Ishikawa (cell line): ENCODE measurements at regions not wholly inside any gene's neighbourhood (a gene's known extent, or its start where the extent isn't known, plus 50 kb on each side); places are given as distances from the start of the nearest gene placed in this dataset.

Experiments used
- CEBPB ChIP-seq: IDR thresholded peaks from 2 replicates; pipeline ENCODE4 v1.6.1; 2012
- CREB1 ChIP-seq: IDR thresholded peaks from 2 replicates; pipeline ENCODE4 v1.6.1; 2012; ENCODE audit warnings: low read depth
- EGR1 ChIP-seq: IDR thresholded peaks from 2 replicates; pipeline ENCODE4 v1.6.1; 2012
- EP300 ChIP-seq: IDR thresholded peaks from 2 replicates; pipeline ENCODE4 v1.6.1; 2012; ENCODE audit warnings: borderline replicate concordance
- FOXM1 ChIP-seq: IDR thresholded peaks from 2 replicates; pipeline ENCODE4 v1.6.1; 2012; ENCODE audit warnings: low read depth, borderline replicate concordance
- MAX ChIP-seq: IDR thresholded peaks from 2 replicates; pipeline ENCODE4 v1.6.1; 2012
- NFIC ChIP-seq: IDR thresholded peaks from 2 replicates; pipeline ENCODE4 v1.6.1; 2012
- RAD21 ChIP-seq: IDR thresholded peaks from 2 replicates; pipeline ENCODE4 v1.6.1; 2012; ENCODE audit warnings: low read depth
- TAF1 ChIP-seq: IDR thresholded peaks from 2 replicates; pipeline ENCODE4 v1.6.1; 2012; ENCODE audit warnings: low read depth, mild to moderate bottlenecking
- TCF12 ChIP-seq: IDR thresholded peaks from 2 replicates; pipeline ENCODE4 v1.6.1; 2012; ENCODE audit warnings: low read depth
- TEAD4 ChIP-seq: IDR thresholded peaks from 2 replicates; pipeline ENCODE4 v1.6.1; 2012
- USF1 ChIP-seq: IDR thresholded peaks from 2 replicates; pipeline ENCODE4 v1.6.1; 2012
- YY1 ChIP-seq: IDR thresholded peaks from 2 replicates; pipeline ENCODE4 v1.6.1; 2012; ENCODE audit warnings: low read depth
- ZBTB7A ChIP-seq: IDR thresholded peaks from 2 replicates; pipeline ENCODE4 v1.6.1; 2012; ENCODE audit warnings: low read depth
- TF ChIP-seq, protein P1 (sequence below): IDR thresholded peaks from 2 replicates; pipeline ENCODE4 v1.6.1; 2012; ENCODE audit warnings: low read depth, mild to moderate bottlenecking

DNA sequence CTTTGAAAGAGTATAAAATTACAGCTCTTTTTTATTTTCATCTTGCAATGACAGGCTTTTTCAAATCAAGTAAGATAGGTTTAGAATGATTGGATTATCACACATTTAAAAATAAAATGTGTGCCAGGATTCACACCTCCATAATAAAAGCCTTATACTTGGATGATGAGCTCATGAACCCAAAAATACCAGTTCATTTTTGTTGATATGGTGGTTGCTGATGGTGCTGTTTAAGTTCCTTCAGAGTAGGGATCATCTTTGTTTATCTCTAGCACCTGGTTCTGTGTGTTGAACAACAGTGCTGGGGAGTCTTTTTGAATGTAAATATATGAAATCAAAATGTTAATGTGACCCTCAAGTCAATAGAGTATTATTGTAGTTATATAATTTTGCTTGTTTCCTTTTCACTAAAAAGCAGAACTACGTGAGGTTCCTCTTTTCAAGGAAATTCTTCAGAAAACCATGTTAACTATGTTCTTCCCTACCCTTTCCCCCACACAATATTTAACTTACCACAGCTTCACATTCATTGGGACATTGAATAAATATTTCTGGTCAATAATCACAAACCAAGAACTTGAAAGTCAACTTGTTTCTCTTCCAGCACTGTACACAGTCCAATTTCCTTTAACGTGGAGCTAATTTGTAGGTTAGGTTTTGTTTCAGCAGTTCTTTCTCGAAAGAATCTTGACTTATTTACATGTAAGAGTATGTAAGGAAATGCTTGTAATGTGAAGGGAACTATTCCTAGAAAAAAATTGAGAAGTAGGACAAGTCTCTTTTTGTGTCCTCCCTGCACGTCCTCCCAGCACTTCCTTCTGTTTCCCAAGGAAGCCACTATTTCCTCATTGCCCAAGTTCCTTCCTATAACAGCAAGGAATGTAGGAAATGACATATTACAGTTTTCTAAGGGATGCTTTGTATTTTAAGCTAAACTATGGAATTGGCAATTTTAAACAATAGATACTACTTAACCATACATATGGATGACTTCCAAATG lies 945.9 kb upstream of the CITED2 start:
- TF ChIP-seq FOXM1: no peak

DNA sequence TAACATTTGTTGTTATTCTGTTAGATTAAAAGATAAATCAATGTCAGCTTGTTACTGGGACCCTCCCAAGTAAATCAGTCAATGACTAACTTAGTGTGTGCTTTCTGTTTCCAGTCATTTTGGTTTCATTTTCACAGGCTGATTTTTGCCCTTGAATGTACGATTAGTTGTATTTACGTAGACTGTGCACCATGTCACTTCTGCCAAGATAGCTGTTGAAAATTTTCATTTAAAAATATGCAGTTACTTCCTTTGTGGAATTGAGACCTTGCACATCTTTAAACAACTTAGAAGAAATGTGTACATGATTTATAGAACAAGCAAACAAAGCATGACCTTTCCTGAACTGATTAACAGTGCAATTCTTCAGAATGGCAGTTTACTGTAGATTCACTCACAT lies 944.8 kb upstream of the CITED2 start:
- TF ChIP-seq TAF1: no peak
- TF ChIP-seq EGR1: no peak

DNA sequence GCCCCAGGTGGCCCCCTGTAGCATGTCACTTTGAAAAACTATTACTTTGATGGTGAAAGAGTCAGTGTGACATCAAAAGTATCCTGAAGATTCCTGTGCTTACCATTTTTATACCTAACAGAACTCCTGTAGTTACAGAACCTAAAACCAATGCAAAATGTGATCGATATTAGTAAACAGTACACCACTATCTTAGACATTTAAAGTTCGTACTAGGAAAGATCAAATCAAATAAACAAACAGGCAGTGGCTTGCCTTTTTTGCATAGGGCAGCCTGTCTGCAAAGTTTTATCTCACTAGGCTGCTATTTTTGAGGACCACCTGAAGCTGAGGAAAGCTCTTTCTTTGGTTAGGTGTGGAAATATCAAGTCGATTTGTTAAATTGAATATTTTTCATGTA lies 944.0 kb upstream of the CITED2 start:
- TF ChIP-seq TEAD4 (no peak), YY1 (no peak), CEBPB (no peak), TAF1 (no peak), EP300 (no peak), EGR1 (no peak), FOXM1 (no peak), USF1 (no peak), RAD21 (no peak), TCF12 (no peak), NFIC (no peak), MAX (no peak), CREB1 (no peak), ZBTB7A (no peak)
- TF ChIP-seq, protein P1, sequence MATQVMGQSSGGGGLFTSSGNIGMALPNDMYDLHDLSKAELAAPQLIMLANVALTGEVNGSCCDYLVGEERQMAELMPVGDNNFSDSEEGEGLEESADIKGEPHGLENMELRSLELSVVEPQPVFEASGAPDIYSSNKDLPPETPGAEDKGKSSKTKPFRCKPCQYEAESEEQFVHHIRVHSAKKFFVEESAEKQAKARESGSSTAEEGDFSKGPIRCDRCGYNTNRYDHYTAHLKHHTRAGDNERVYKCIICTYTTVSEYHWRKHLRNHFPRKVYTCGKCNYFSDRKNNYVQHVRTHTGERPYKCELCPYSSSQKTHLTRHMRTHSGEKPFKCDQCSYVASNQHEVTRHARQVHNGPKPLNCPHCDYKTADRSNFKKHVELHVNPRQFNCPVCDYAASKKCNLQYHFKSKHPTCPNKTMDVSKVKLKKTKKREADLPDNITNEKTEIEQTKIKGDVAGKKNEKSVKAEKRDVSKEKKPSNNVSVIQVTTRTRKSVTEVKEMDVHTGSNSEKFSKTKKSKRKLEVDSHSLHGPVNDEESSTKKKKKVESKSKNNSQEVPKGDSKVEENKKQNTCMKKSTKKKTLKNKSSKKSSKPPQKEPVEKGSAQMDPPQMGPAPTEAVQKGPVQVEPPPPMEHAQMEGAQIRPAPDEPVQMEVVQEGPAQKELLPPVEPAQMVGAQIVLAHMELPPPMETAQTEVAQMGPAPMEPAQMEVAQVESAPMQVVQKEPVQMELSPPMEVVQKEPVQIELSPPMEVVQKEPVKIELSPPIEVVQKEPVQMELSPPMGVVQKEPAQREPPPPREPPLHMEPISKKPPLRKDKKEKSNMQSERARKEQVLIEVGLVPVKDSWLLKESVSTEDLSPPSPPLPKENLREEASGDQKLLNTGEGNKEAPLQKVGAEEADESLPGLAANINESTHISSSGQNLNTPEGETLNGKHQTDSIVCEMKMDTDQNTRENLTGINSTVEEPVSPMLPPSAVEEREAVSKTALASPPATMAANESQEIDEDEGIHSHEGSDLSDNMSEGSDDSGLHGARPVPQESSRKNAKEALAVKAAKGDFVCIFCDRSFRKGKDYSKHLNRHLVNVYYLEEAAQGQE: no peak

DNA sequence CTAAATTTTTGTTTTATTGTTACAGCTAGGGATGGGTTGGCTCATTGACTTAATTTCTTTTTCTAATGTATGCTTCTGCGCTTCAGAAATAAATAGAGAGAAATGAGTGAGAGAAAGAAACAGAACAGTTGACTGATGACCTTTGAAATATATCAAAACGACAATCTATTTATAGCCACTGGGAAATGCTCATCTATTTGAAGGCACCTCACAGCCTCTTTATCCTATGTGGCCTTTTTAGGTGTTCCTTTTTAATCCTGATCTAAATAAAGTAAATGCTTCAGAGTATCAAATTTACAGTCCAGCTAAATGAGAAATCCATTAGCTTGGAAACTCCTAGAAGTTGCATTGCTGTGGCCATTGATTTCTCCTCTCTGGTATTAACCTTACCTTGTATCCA lies 943.5 kb upstream of the CITED2 start:
- no peak for TF ChIP-seq ZBTB7A
- TF ChIP-seq TEAD4: no peak
- TF ChIP-seq EP300: no peak
- TF ChIP-seq TAF1: no peak
- no peak for TF ChIP-seq CREB1

GRCh38 chr6:140316966-140317365 lies 942.5 kb upstream of the CITED2 start:
- no peak for TF ChIP-seq ZBTB7A
- TF ChIP-seq, protein P1: no peak
- TF ChIP-seq YY1: no peak
- TF ChIP-seq TEAD4: no peak
- TF ChIP-seq NFIC: no peak
- TF ChIP-seq TAF1: no peak
- TF ChIP-seq EP300: no peak
- TF ChIP-seq MAX: no peak

DNA sequence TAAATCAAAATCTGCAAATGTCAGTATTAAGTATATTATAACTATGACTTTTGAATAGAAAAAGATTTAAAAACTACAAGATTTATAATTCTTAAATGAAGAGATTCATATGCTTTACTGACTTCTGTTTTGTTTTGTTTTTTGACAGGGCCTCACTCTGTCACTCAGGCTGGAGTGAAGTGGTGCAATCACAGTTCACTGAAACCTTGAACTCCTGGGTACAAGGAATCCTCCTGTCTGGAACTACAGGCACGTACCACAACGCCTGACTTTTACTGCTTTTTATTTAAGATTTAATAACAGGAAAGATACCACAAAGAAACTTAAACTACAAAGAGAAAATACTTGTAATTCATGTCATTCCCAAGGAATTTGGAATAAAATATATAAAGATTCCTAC lies 940.2 kb upstream of the CITED2 start:
- no peak for TF ChIP-seq TAF1
- no peak for TF ChIP-seq YY1
- TF ChIP-seq USF1: no peak
- no peak for TF ChIP-seq ZBTB7A
- TF ChIP-seq EP300: no peak
- no peak for TF ChIP-seq FOXM1
- TF ChIP-seq EGR1: no peak
- TF ChIP-seq CEBPB: no peak
- TF ChIP-seq CREB1: no peak
- no peak for TF ChIP-seq RAD21
